Neural crest cell (in vitro differentiated cells): ENCODE measurements at regions not wholly inside any gene's neighbourhood (a gene's known extent, or its start where the extent isn't known, plus 50 kb on each side); places are given as distances from the start of the nearest gene placed in this dataset.
"Not testable (repeated sequence)": the region's sequence is repeated elsewhere in the genome, so short reads cannot be mapped to it uniquely, and the experiment has no call there.

Experiments
- DNase-seq: peaks from one replicate; pipeline ENCODE4 v3.0.0; 2021; ENCODE audit warnings: low read depth, mixed read lengths, low spot score
- H3K27ac Mint-ChIP-seq: one replicate; pipeline ENCODE4 v1.8.0; 2021; ENCODE audit warnings: mild to moderate bottlenecking, mixed read lengths; ENCODE audit not compliant: unreplicated experiment
- H3K27me3 Mint-ChIP-seq: 2 replicates; pipeline ENCODE4 v1.8.0; 2021; ENCODE audit warnings: low read depth, mild to moderate bottlenecking, mixed read lengths
- H3K36me3 Mint-ChIP-seq: 2 replicates; pipeline ENCODE4 v1.8.0; 2021; ENCODE audit warnings: low read depth, mild to moderate bottlenecking, mixed read lengths
- H3K4me1 Mint-ChIP-seq: 2 replicates; pipeline ENCODE4 v1.8.0; 2021; ENCODE audit warnings: mixed read lengths
- H3K4me3 Mint-ChIP-seq: one replicate; pipeline ENCODE4 v1.8.0; 2021; ENCODE audit warnings: mild to moderate bottlenecking, mixed read lengths
- H3K9me3 Mint-ChIP-seq: 2 replicates; pipeline ENCODE4 v1.8.0; 2021; ENCODE audit warnings: mixed read lengths
- CTCF ChIP-seq: fragments of 200-600 bp; sonication (generic); conservative IDR thresholded peaks from 2 replicates; pipeline ENCODE4 v1.5.0; 2021; ENCODE audit warnings: antibody characterized with exemption, mild to moderate bottlenecking

- H3K9me3 Mint-ChIP-seq, result no peaks in the 10 kb centered on the region
- no peaks in the 10 kb centered on the region for H3K36me3 Mint-ChIP-seq
- no peak overlapping the region for H3K27ac Mint-ChIP-seq
- DNase-seq, result no peak
- H3K4me1 Mint-ChIP-seq, result no peaks in the 10 kb centered on the region
- no peak overlapping the region for H3K4me3 Mint-ChIP-seq
- no peak for TF ChIP-seq CTCF
- H3K27me3 Mint-ChIP-seq, result no peaks in the 10 kb centered on the region
Observed at GRCh38 chr2:142504754-142505153, 372.7 kb upstream of the KYNU start.

GRCh38 chr2:142502402-142502801 is 371.6 kb upstream of the LRP1B start:
- H3K36me3 Mint-ChIP-seq, result no peaks in the 10 kb centered on the region
- no peak for TF ChIP-seq CTCF
- H3K4me1 Mint-ChIP-seq, result no peaks in the 10 kb centered on the region
- no peaks in the 10 kb centered on the region for H3K27me3 Mint-ChIP-seq
- DNase-seq, result no peak
- no peaks in the 10 kb centered on the region for H3K9me3 Mint-ChIP-seq
- H3K27ac Mint-ChIP-seq, result no peak overlapping the region
- H3K4me3 Mint-ChIP-seq, result no peak overlapping the region

- Mint-ChIP-seq H3K27ac (no peak overlapping the region), H3K36me3 (no peaks in the 10 kb centered on the region), H3K9me3 (peaks cover under 1% of the 10 kb centered on the region), H3K27me3 (no peaks in the 10 kb centered on the region), H3K4me3 (no peak overlapping the region), H3K4me1 (no peaks in the 10 kb centered on the region)
- DNase-seq, result no peak
- no peak for TF ChIP-seq CTCF
Observed at GRCh38 chr2:142495141-142495540, 364.3 kb upstream of the LRP1B start.

GRCh38 chr2:142489631-142490030 is 358.8 kb upstream of the LRP1B start:
- not testable (repeated sequence) for DNase-seq, H3K4me1 Mint-ChIP-seq, H3K27ac Mint-ChIP-seq, H3K4me3 Mint-ChIP-seq, H3K9me3 Mint-ChIP-seq, H3K36me3 Mint-ChIP-seq, H3K27me3 Mint-ChIP-seq

- no peak for DNase-seq
- H3K27ac Mint-ChIP-seq, result no peak overlapping the region
- no peak for TF ChIP-seq CTCF
- H3K27me3 Mint-ChIP-seq, result no peaks in the 10 kb centered on the region
- H3K36me3 Mint-ChIP-seq, result no peaks in the 10 kb centered on the region
- no peaks in the 10 kb centered on the region for H3K4me1 Mint-ChIP-seq
- H3K9me3 Mint-ChIP-seq, result peaks cover 2% of the 10 kb centered on the region
- no peak overlapping the region for H3K4me3 Mint-ChIP-seq
Observed at GRCh38 chr2:142484111-142484510, 353.3 kb upstream of the LRP1B start.

- no peak for DNase-seq
- Mint-ChIP-seq H3K4me3 (no peak overlapping the region), H3K4me1 (no peaks in the 10 kb centered on the region), H3K27me3 (no peaks in the 10 kb centered on the region), H3K27ac (no peak overlapping the region), H3K36me3 (no peaks in the 10 kb centered on the region), H3K9me3 (peaks cover 2% of the 10 kb centered on the region)
- no peak for TF ChIP-seq CTCF
Observed at GRCh38 chr2:142483653-142484052, 352.8 kb upstream of the LRP1B start.
